ENCODE measurements at regions not wholly inside any gene's neighbourhood (a gene's known extent, or its start where the extent isn't known, plus 50 kb on each side); places are given as distances from the start of the nearest gene placed in this dataset.
"Not testable (repeated sequence)": the region's sequence is repeated elsewhere in the genome, so short reads cannot be mapped to it uniquely, and the experiment has no call there.

- TF ChIP-seq POLR2A, EP300 (IDR thresholded peaks at IDR 0.05): not testable (repeated sequence)
- TF ChIP-seq, protein P1, sequence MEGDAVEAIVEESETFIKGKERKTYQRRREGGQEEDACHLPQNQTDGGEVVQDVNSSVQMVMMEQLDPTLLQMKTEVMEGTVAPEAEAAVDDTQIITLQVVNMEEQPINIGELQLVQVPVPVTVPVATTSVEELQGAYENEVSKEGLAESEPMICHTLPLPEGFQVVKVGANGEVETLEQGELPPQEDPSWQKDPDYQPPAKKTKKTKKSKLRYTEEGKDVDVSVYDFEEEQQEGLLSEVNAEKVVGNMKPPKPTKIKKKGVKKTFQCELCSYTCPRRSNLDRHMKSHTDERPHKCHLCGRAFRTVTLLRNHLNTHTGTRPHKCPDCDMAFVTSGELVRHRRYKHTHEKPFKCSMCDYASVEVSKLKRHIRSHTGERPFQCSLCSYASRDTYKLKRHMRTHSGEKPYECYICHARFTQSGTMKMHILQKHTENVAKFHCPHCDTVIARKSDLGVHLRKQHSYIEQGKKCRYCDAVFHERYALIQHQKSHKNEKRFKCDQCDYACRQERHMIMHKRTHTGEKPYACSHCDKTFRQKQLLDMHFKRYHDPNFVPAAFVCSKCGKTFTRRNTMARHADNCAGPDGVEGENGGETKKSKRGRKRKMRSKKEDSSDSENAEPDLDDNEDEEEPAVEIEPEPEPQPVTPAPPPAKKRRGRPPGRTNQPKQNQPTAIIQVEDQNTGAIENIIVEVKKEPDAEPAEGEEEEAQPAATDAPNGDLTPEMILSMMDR (IDR thresholded peaks at IDR 0.05): not testable (repeated sequence)
Observed at GRCh38 chr9:31774021-31774420, 610.4 kb upstream of the ACO1 start.

Measured in ovary (tissue), 3 donors.